GM12892 (cell line): ENCODE measurements at regions not wholly inside any gene's neighbourhood (a gene's known extent, or its start where the extent isn't known, plus 50 kb on each side); places are given as distances from the start of the nearest gene placed in this dataset.

Experiments
- POLR2A ChIP-seq: IDR thresholded peaks from 2 replicates; pipeline ENCODE4 v1.6.1; 2011; ENCODE audit warnings: low read depth, low read length, control low read depth
- POLR2AphosphoS5 ChIP-seq: IDR thresholded peaks from 2 replicates; pipeline ENCODE4 v1.6.1; 2011; ENCODE audit warnings: low read depth, low read length, control low read depth
- TAF1 ChIP-seq: IDR thresholded peaks from 2 replicates; pipeline ENCODE4 v1.6.1; 2011; ENCODE audit warnings: low read depth, mild to moderate bottlenecking, control low read depth, low read length, borderline replicate concordance

- no peak for TF ChIP-seq POLR2AphosphoS5
- no peak for TF ChIP-seq POLR2A
- no peak for TF ChIP-seq TAF1
These were observed 385.6 kb upstream of the OR4E1 start for GRCh38 chr14:22059201-22059600.
